Astrocyte (in vitro differentiated cells and primary cell): ENCODE measurements at regions not wholly inside any gene's neighbourhood (a gene's known extent, or its start where the extent isn't known, plus 50 kb on each side); places are given as distances from the start of the nearest gene placed in this dataset.

Source experiments
- DNase-seq: peaks from one replicate; pipeline ENCODE4 v3.0.0-alpha.2; 2010; ENCODE audit warnings: low read depth
- FAIRE-seq: peaks from 2 replicates; lab custom pipeline; 2011; peaks lifted over from hg19 to GRCh38; lab: Jason Lieb, UNC
- H2AFZ ChIP-seq: 2 replicates; pipeline ENCODE4 v1.6.0; 2012; ENCODE audit warnings: low read depth, low read length, inconsistent platforms
- H3K27ac ChIP-seq: 2 replicates; pipeline ENCODE4 v1.5.1; 2011; ENCODE audit warnings: low read depth, low read length, inconsistent platforms
- H3K27me3 ChIP-seq: 2 replicates; pipeline ENCODE4 v1.6.0; 2011; ENCODE audit warnings: low read length, inconsistent platforms; ENCODE audit not compliant: insufficient read depth
- H3K36me3 ChIP-seq: 2 replicates; pipeline ENCODE4 v1.5.1; 2011; ENCODE audit warnings: low read length, inconsistent platforms; ENCODE audit not compliant: insufficient read depth
- H3K4me1 ChIP-seq: 2 replicates; pipeline ENCODE4 v1.5.1; 2011; ENCODE audit warnings: low read length, inconsistent platforms; ENCODE audit not compliant: insufficient read depth
- H3K4me2 ChIP-seq: 2 replicates; pipeline ENCODE4 v1.6.0; 2012; ENCODE audit warnings: low read length, inconsistent platforms
- H3K4me3 ChIP-seq: 2 replicates; pipeline ENCODE4 v1.5.1; 2011; ENCODE audit warnings: low read depth, mild to moderate bottlenecking, low read length, inconsistent platforms; ENCODE audit not compliant: insufficient read depth
- H3K79me2 ChIP-seq: 2 replicates; pipeline ENCODE4 v1.6.0; 2012; ENCODE audit warnings: mild to moderate bottlenecking, low read length, inconsistent platforms; ENCODE audit not compliant: insufficient read depth
- H3K9ac ChIP-seq: 2 replicates; pipeline ENCODE4 v1.6.0; 2012; ENCODE audit warnings: mild to moderate bottlenecking, low read length, inconsistent platforms
- H3K9me3 ChIP-seq: 2 replicates; pipeline ENCODE4 v1.5.1; 2012; ENCODE audit warnings: low read depth, mild to moderate bottlenecking, low read length, inconsistent platforms; ENCODE audit not compliant: insufficient read depth
- H4K20me1 ChIP-seq: 2 replicates; pipeline ENCODE4 v1.6.0; 2012; ENCODE audit warnings: low read length, inconsistent platforms; ENCODE audit not compliant: insufficient read depth
- H3K27ac Mint-ChIP-seq: one replicate; pipeline ENCODE4 v1.8.0; 2021; ENCODE audit warnings: mild to moderate bottlenecking, mixed read lengths; ENCODE audit not compliant: unreplicated experiment
- H3K27me3 Mint-ChIP-seq: one replicate; pipeline ENCODE4 v1.8.0; 2021; ENCODE audit warnings: low read depth, mixed read lengths; ENCODE audit not compliant: unreplicated experiment
- H3K36me3 Mint-ChIP-seq: one replicate; pipeline ENCODE4 v1.8.0; 2021; ENCODE audit warnings: low read depth, mixed read lengths; ENCODE audit not compliant: unreplicated experiment
- H3K4me1 Mint-ChIP-seq: one replicate; pipeline ENCODE4 v1.8.0; 2021; ENCODE audit warnings: low read depth, mixed read lengths; ENCODE audit not compliant: unreplicated experiment
- H3K4me3 Mint-ChIP-seq: one replicate; pipeline ENCODE4 v1.8.0; 2021; ENCODE audit warnings: mild to moderate bottlenecking, moderate library complexity, mixed read lengths; ENCODE audit not compliant: unreplicated experiment
- H3K9me3 Mint-ChIP-seq: one replicate; pipeline ENCODE4 v1.8.0; 2021; ENCODE audit warnings: mild to moderate bottlenecking, mixed read lengths; ENCODE audit not compliant: unreplicated experiment
- EZH2 ChIP-seq: IDR thresholded peaks from 2 replicates; pipeline ENCODE4 v1.6.1; 2012; ENCODE audit warnings: mild to moderate bottlenecking, low read length, inconsistent platforms; ENCODE audit not compliant: insufficient read depth
- TF ChIP-seq, protein P1 (sequence below): IDR thresholded peaks from 2 replicates; pipeline ENCODE4 v1.5.1; 2011; ENCODE audit warnings: low read depth, mild to moderate bottlenecking, inconsistent platforms, low read length, moderate library complexity; ENCODE audit not compliant: insufficient read depth

GRCh38 chr1:76784502-76784901 is 82.8 kb upstream of the ST6GALNAC5 start:
- TF ChIP-seq EZH2 = no peak
- TF ChIP-seq, protein P1, sequence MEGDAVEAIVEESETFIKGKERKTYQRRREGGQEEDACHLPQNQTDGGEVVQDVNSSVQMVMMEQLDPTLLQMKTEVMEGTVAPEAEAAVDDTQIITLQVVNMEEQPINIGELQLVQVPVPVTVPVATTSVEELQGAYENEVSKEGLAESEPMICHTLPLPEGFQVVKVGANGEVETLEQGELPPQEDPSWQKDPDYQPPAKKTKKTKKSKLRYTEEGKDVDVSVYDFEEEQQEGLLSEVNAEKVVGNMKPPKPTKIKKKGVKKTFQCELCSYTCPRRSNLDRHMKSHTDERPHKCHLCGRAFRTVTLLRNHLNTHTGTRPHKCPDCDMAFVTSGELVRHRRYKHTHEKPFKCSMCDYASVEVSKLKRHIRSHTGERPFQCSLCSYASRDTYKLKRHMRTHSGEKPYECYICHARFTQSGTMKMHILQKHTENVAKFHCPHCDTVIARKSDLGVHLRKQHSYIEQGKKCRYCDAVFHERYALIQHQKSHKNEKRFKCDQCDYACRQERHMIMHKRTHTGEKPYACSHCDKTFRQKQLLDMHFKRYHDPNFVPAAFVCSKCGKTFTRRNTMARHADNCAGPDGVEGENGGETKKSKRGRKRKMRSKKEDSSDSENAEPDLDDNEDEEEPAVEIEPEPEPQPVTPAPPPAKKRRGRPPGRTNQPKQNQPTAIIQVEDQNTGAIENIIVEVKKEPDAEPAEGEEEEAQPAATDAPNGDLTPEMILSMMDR = no peak
- H3K27ac Mint-ChIP-seq = no peak overlapping the region
- H3K27me3 Mint-ChIP-seq = peaks cover 4% of the 10 kb centered on the region
- Histone ChIP-seq H3K79me2 (no peaks in the 10 kb centered on the region), H3K9ac (no peak overlapping the region), H3K4me1 (no peaks in the 10 kb centered on the region), H3K27me3 (no peaks in the 10 kb centered on the region), H4K20me1 (no peaks in the 10 kb centered on the region), H3K27ac (no peak overlapping the region), H3K4me3 (no peak overlapping the region), H3K9me3 (no peaks in the 10 kb centered on the region), H3K36me3 (no peaks in the 10 kb centered on the region), H2AFZ (no peak overlapping the region), H3K4me2 (no peak overlapping the region)
- no peak overlapping the region for H3K4me3 Mint-ChIP-seq
- DNase-seq (no peak), FAIRE-seq (no peak)
- peaks cover 2% of the 10 kb centered on the region for H3K9me3 Mint-ChIP-seq
- no peaks in the 10 kb centered on the region for H3K36me3 Mint-ChIP-seq
- no peaks in the 10 kb centered on the region for H3K4me1 Mint-ChIP-seq

DNA sequence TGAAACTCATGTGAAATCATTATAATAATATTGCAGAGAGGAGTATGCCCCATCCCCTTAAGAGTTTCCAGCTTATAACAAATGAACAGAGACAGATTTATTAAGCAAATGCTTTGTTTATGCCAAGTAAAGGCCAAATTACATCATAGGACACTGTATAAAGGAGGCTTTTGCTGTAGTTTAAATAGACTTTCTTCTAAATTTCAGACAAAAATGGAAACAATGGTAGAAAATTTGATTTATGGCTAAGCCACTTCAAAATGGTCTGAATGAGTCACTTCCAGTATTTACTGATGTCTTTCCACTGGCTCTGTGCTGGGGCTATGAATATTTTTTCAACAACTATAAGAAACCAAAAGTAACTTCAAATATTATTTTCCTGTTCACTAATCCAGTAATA is 81.1 kb upstream of the ST6GALNAC5 start:
- Histone ChIP-seq H2AFZ (no peak overlapping the region), H3K9me3 (no peaks in the 10 kb centered on the region), H3K4me3 (no peak overlapping the region), H3K27me3 (no peaks in the 10 kb centered on the region), H4K20me1 (no peaks in the 10 kb centered on the region), H3K4me2 (no peak overlapping the region), H3K27ac (no peak overlapping the region), H3K4me1 (no peaks in the 10 kb centered on the region), H3K79me2 (no peaks in the 10 kb centered on the region), H3K36me3 (no peaks in the 10 kb centered on the region), H3K9ac (no peak overlapping the region)
- peaks cover 3% of the 10 kb centered on the region for H3K27me3 Mint-ChIP-seq
- H3K4me3 Mint-ChIP-seq = no peak overlapping the region
- H3K9me3 Mint-ChIP-seq = peaks cover 2% of the 10 kb centered on the region
- TF ChIP-seq EZH2 = no peak
- TF ChIP-seq, protein P1 = no peak
- H3K4me1 Mint-ChIP-seq = no peaks in the 10 kb centered on the region
- H3K27ac Mint-ChIP-seq = no peak overlapping the region
- DNase-seq = no peak
- no peak for FAIRE-seq
- no peaks in the 10 kb centered on the region for H3K36me3 Mint-ChIP-seq

GRCh38 chr1:76793594-76793993 is 73.7 kb upstream of the ST6GALNAC5 start:
- no peaks in the 10 kb centered on the region for H3K4me1 Mint-ChIP-seq
- H3K4me3 Mint-ChIP-seq = no peak overlapping the region
- no peak overlapping the region for H3K9ac ChIP-seq
- no peaks in the 10 kb centered on the region for H3K4me1 ChIP-seq
- TF ChIP-seq, protein P1 = no peak
- TF ChIP-seq EZH2 = no peak
- H3K27ac Mint-ChIP-seq = no peak overlapping the region
- no peaks in the 10 kb centered on the region for H4K20me1 ChIP-seq
- no peaks in the 10 kb centered on the region for H3K36me3 ChIP-seq
- FAIRE-seq = no peak
- H3K9me3 Mint-ChIP-seq = no peaks in the 10 kb centered on the region
- no peak overlapping the region for H3K4me2 ChIP-seq
- no peaks in the 10 kb centered on the region for H3K9me3 ChIP-seq
- H2AFZ ChIP-seq = no peak overlapping the region
- no peak overlapping the region for H3K27ac ChIP-seq
- H3K79me2 ChIP-seq = no peaks in the 10 kb centered on the region
- H3K27me3 ChIP-seq = no peaks in the 10 kb centered on the region
- no peak overlapping the region for H3K4me3 ChIP-seq
- no peaks in the 10 kb centered on the region for H3K36me3 Mint-ChIP-seq
- DNase-seq = no peak
- H3K27me3 Mint-ChIP-seq = peaks cover 8% of the 10 kb centered on the region
